B cell (primary cell): ENCODE measurements at regions not wholly inside any gene's neighbourhood (a gene's known extent, or its start where the extent isn't known, plus 50 kb on each side); places are given as distances from the start of the nearest gene placed in this dataset.

Source experiments
- EZH2 ChIP-seq: IDR thresholded peaks from 2 replicates; pipeline ENCODE4 v1.6.1; 2012; ENCODE audit warnings: borderline replicate concordance, low read depth, mild to moderate bottlenecking, moderate library complexity, low read length; ENCODE audit not compliant: insufficient read depth, poor library complexity, severe bottlenecking
- TF ChIP-seq, protein P1 (sequence below): fragments of 200-600 bp; IDR thresholded peaks from one replicate; pipeline ENCODE4 v1.8.0; 2022; ENCODE audit warnings: antibody characterized with exemption, mild to moderate bottlenecking

DNA sequence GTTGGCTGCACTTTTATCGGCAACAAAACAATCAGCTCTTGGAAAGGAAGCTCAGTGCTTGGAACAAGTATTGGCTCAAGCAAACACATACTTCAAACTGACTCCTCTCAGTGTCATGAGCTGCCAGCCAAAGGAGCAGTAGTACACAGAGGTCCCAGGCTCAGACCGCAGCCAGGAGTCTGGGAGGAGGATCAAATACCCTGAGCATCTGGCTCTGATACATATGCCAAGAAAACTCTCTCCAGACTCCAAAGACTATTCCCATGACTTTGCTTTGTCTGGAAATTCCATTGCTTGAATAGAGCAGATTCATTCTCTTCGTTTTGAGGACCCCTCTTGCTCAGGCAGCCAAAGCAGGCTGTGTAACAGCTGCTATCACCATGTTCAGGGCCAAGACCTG, 501.6 kb upstream of the PSMD7 start:
- TF ChIP-seq, protein P1, sequence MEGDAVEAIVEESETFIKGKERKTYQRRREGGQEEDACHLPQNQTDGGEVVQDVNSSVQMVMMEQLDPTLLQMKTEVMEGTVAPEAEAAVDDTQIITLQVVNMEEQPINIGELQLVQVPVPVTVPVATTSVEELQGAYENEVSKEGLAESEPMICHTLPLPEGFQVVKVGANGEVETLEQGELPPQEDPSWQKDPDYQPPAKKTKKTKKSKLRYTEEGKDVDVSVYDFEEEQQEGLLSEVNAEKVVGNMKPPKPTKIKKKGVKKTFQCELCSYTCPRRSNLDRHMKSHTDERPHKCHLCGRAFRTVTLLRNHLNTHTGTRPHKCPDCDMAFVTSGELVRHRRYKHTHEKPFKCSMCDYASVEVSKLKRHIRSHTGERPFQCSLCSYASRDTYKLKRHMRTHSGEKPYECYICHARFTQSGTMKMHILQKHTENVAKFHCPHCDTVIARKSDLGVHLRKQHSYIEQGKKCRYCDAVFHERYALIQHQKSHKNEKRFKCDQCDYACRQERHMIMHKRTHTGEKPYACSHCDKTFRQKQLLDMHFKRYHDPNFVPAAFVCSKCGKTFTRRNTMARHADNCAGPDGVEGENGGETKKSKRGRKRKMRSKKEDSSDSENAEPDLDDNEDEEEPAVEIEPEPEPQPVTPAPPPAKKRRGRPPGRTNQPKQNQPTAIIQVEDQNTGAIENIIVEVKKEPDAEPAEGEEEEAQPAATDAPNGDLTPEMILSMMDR: no peak
- TF ChIP-seq EZH2: no peak
